A673 (cell line): ENCODE measurements at regions not wholly inside any gene's neighbourhood (a gene's known extent, or its start where the extent isn't known, plus 50 kb on each side); places are given as distances from the start of the nearest gene placed in this dataset.
A peak's percentile ranks its signal among the peaks of the same experiment; 100 is the strongest.

Experiments used
- BruUV-seq: library from RNA; stranded (reverse); fragments of 400-500 nt; replicated peaks from 2 replicates; lab custom pipeline; 2021; lab: Mats Ljungman, UMichigan
- CTCF ChIA-PET: fragments of 300-600 bp; sonication (Branson Sonifier 250); formaldehyde crosslinking; loops from one replicate; lab custom pipeline; 2022; ENCODE audit warnings: antibody characterized with exemption; lab: Charles Lee
- POLR2A ChIA-PET: fragments of 300-600 bp; sonication (Branson Sonifier 250); formaldehyde crosslinking; loops from one replicate; lab custom pipeline; 2022; ENCODE audit warnings: antibody characterized with exemption; ENCODE audit not compliant: low non-redundant PET; lab: Charles Lee
- DNase-seq: peaks from one replicate; pipeline ENCODE4 v3.0.0-alpha.2; 2015; ENCODE audit warnings: low spot score
- H3K27ac ChIP-seq: fragments of 200-600 bp; sonication (generic); 2 replicates; pipeline ENCODE4 v1.5.1; 2016; ENCODE audit warnings: mixed run types, low read depth, mild to moderate bottlenecking, mixed read lengths, antibody characterized with exemption, low read length; ENCODE audit not compliant: poor library complexity, severe bottlenecking
- H3K27me3 ChIP-seq: fragments of 200-600 bp; sonication (generic); replicated peaks from 2 replicates; pipeline ENCODE4 v1.6.1; 2017; ENCODE audit warnings: mixed run types, low read depth, mild to moderate bottlenecking, mixed read lengths, antibody characterized with exemption, low read length; ENCODE audit not compliant: insufficient read depth, poor library complexity
- H3K36me3 ChIP-seq: fragments of 200-600 bp; sonication (generic); 2 replicates; pipeline ENCODE4 v1.6.1; 2016; ENCODE audit warnings: mixed run types, mild to moderate bottlenecking, mixed read lengths, antibody characterized with exemption, low read length; ENCODE audit not compliant: insufficient read depth, poor library complexity, severe bottlenecking
- H3K4me1 ChIP-seq: fragments of 200-600 bp; sonication (generic); 2 replicates; pipeline ENCODE4 v1.6.1; 2017; ENCODE audit warnings: mixed run types, mild to moderate bottlenecking, mixed read lengths, antibody characterized with exemption, low read length; ENCODE audit not compliant: insufficient read depth, poor library complexity, severe bottlenecking
- H3K4me3 ChIP-seq: fragments of 200-600 bp; sonication (generic); 2 replicates; pipeline ENCODE4 v1.5.1; 2016; ENCODE audit warnings: low read depth, mixed run types, mild to moderate bottlenecking, mixed read lengths, low read length; ENCODE audit not compliant: poor library complexity, severe bottlenecking
- H3K9me3 ChIP-seq: fragments of 200-600 bp; sonication (generic); 2 replicates; pipeline ENCODE4 v1.6.1; 2016; ENCODE audit warnings: mixed run types, low read depth, mild to moderate bottlenecking, mixed read lengths, antibody characterized with exemption, low read length; ENCODE audit not compliant: poor library complexity, severe bottlenecking
- EZH2 ChIP-seq: fragments of 200-600 bp; sonication (generic); IDR thresholded peaks from 2 replicates; pipeline ENCODE4 v1.6.1; 2017; ENCODE audit warnings: borderline replicate concordance, low read depth, mild to moderate bottlenecking, mixed read lengths, antibody characterized with exemption, low read length; ENCODE audit not compliant: poor library complexity, severe bottlenecking
- intact Hi-C: fragments of 100-400 bp; cut with micrococcal nuclease; formaldehyde crosslinking; loops from one replicate; pipeline ENCODE4 v1.10.0; 2022; ENCODE audit not compliant: unreplicated experiment
- TF ChIP-seq, protein P1 (sequence below): fragments of 300-800, 200-600 bp; sonication (generic); conservative IDR thresholded peaks from 2 replicates; pipeline ENCODE4 v1.5.1; 2017; ENCODE audit warnings: low read depth, mild to moderate bottlenecking, antibody characterized with exemption, low read length, moderate library complexity, mixed read lengths

DNA sequence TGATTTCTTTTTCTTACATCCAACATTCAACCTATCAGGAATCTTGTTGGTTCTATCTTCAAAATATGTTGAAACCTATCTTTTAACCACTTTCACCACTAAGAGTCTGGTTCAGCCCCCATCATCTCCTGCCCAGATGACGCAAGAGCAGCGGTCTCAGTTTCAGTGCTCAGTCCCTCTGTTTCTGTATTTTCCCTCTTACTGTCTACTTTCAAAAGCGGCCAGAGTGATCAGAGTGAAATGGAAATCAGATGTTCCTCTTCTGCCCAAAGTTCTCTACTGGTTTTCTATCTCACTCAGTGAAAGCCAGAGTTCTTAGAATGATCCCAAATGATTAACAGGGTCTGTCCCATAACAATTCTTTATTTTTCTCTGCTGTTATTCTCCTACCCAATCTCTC is 147.9 kb upstream of the PDE7B start:
- Histone ChIP-seq H3K27me3 (no peaks in the 10 kb centered on the region), H3K4me3 (no peak overlapping the region), H3K4me1 (no peaks in the 10 kb centered on the region), H3K27ac (no peak overlapping the region), H3K9me3 (no peaks in the 10 kb centered on the region), H3K36me3 (no peaks in the 10 kb centered on the region)
- ChIA-PET POLR2A (no interaction called here), CTCF (no interaction called here)
- no TSS peak for BruUV-seq
- DNase-seq: no peak
- no peak for TF ChIP-seq EZH2
- TF ChIP-seq, protein P1, sequence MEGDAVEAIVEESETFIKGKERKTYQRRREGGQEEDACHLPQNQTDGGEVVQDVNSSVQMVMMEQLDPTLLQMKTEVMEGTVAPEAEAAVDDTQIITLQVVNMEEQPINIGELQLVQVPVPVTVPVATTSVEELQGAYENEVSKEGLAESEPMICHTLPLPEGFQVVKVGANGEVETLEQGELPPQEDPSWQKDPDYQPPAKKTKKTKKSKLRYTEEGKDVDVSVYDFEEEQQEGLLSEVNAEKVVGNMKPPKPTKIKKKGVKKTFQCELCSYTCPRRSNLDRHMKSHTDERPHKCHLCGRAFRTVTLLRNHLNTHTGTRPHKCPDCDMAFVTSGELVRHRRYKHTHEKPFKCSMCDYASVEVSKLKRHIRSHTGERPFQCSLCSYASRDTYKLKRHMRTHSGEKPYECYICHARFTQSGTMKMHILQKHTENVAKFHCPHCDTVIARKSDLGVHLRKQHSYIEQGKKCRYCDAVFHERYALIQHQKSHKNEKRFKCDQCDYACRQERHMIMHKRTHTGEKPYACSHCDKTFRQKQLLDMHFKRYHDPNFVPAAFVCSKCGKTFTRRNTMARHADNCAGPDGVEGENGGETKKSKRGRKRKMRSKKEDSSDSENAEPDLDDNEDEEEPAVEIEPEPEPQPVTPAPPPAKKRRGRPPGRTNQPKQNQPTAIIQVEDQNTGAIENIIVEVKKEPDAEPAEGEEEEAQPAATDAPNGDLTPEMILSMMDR: no peak
- intact Hi-C loops: no loop called here

DNA sequence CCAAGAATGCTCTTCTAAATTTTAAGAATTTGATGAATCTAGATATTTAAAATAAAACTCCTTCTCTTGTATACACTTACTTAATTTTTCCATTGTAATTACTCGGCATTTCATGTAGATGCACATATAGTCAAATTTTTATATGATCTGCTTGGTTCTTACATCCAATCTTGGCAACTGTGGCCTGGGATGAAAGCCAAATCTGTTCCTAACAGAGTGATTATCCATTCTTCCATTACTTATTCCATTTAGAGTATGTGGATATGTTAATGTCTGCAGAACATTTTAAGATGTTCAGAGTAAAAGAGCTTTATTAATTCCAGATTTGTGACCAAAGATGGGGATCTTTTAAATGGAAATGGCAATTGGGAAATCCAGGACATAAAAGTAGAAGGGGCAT is 144.1 kb upstream of the PDE7B start:
- CTCF ChIA-PET: no interaction called here
- H3K9me3 ChIP-seq: no peaks in the 10 kb centered on the region
- no peak for DNase-seq
- no peaks in the 10 kb centered on the region for H3K4me1 ChIP-seq
- no peak overlapping the region for H3K27ac ChIP-seq
- intact Hi-C loops: no loop called here
- no peak overlapping the region for H3K4me3 ChIP-seq
- BruUV-seq: no TSS peak
- TF ChIP-seq, protein P1: no peak
- TF ChIP-seq EZH2: no peak
- no peaks in the 10 kb centered on the region for H3K36me3 ChIP-seq
- POLR2A ChIA-PET: no interaction called here
- no peaks in the 10 kb centered on the region for H3K27me3 ChIP-seq

DNA sequence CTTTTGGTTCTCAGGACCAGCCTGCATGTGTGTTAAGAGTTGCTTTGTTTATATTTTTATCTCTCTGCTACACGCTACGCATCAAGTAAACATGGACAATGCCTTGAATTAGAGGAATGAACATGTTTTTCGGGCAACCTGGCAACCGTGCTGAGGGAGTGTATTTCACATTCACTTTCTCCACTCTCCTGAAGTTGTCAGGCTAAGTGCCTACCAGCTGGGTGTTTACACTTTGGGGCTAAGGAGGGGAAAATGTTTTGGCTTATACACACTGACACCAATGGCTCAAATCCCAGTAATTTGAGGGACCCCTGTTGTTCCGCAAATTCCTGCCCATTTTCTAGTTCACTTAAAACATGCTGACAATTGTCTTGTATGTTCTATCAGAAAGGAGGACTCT is 141.5 kb upstream of the PDE7B start:
- POLR2A ChIA-PET: no interaction called here
- H3K27me3 ChIP-seq: peaks cover 6% of the 10 kb centered on the region
- DNase-seq: peak; percentile 5
- no peak for TF ChIP-seq EZH2
- TF ChIP-seq, protein P1: no peak
- no peaks in the 10 kb centered on the region for H3K9me3 ChIP-seq
- BruUV-seq: no TSS peak
- H3K4me3 ChIP-seq: no peak overlapping the region
- CTCF ChIA-PET: no interaction called here
- no peaks in the 10 kb centered on the region for H3K4me1 ChIP-seq
- H3K27ac ChIP-seq: no peak overlapping the region
- intact Hi-C loops: no loop called here
- H3K36me3 ChIP-seq: no peaks in the 10 kb centered on the region
